GM12878 (cell line): ENCODE measurements at regions not wholly inside any gene's neighbourhood (a gene's known extent, or its start where the extent isn't known, plus 50 kb on each side); places are given as distances from the start of the nearest gene placed in this dataset.

Experiments
- ATAC-seq: fragments of 200-7000 bp; cut with Tn5 transposase; 3 replicates; pipeline ENCODE4 v1.9.1; 2020; ENCODE audit warnings: mild to moderate bottlenecking, moderate library complexity
- BruUV-seq: library from RNA; stranded (reverse); fragments of 400-500 nt; replicated peaks from 2 replicates; lab custom pipeline; 2021; lab: Mats Ljungman, UMichigan
- CTCF ChIA-PET: fragments of 300-600 bp; sonication (Branson Sonifier 250); formaldehyde crosslinking; extraction: SDS; loops from one replicate; lab custom pipeline; 2021; ENCODE audit warnings: inconsistent platforms; lab: Yijun Ruan, JAX
- POLR2A ChIA-PET: fragments of 350-600 bp; formaldehyde crosslinking; extraction: SDS; loops from one replicate; lab custom pipeline; 2021; ENCODE audit warnings: inconsistent platforms; lab: Charles Lee
- RAD21 ChIA-PET: fragments of 300-600 bp; sonication (Branson Sonifier 250); formaldehyde crosslinking; loops from one replicate; lab custom pipeline; 2023; ENCODE audit warnings: antibody characterized with exemption; ENCODE audit not compliant: unreplicated experiment; lab: Charles Lee
- SMC1A ChIA-PET: fragments of 300-600 bp; sonication (Branson Sonifier 250); formaldehyde crosslinking; loops from one replicate; lab custom pipeline; 2023; ENCODE audit not compliant: unreplicated experiment, uncharacterized antibody; lab: Charles Lee
- DNase-seq: peaks from one replicate; pipeline ENCODE4 v3.0.0-alpha.2; 2011; ENCODE audit warnings: low read depth, low spot score
- FAIRE-seq: peaks from 3 replicates; lab custom pipeline; 2011; peaks lifted over from hg19 to GRCh38; lab: Jason Lieb, UNC
- H2AFZ ChIP-seq: 2 replicates; pipeline ENCODE4 v1.6.0; 2011; ENCODE audit warnings: low read depth, low read length, control low read depth; ENCODE audit not compliant: control insufficient read depth
- H3K27ac ChIP-seq: 2 replicates; pipeline ENCODE4 v1.5.1; 2011; ENCODE audit warnings: control low read depth; ENCODE audit not compliant: control insufficient read depth, insufficient read depth
- H3K27me3 ChIP-seq, 2 experiments: replicated peaks in 1 of 2; 2 replicates each; pipeline versions ENCODE4 v1.6.0 to v1.6.1; 2011; ENCODE audit warnings: low read length in 1 of 2; ENCODE audit not compliant: control insufficient read depth in 2 of 2, insufficient read depth in 2 of 2
- H3K36me3 ChIP-seq, 2 experiments: 2 replicates each; pipeline ENCODE4 v1.5.1; 2011; ENCODE audit warnings: low read length in 1 of 2; ENCODE audit not compliant: control insufficient read depth in 2 of 2, insufficient read depth in 2 of 2
- H3K4me1 ChIP-seq: 2 replicates; pipeline ENCODE4 v1.6.1; 2011; ENCODE audit warnings: mild to moderate bottlenecking, low read length, moderate library complexity, mixed read lengths; ENCODE audit not compliant: control insufficient read depth, insufficient read depth
- H3K4me2 ChIP-seq: 2 replicates; pipeline ENCODE4 v1.6.0; 2011; ENCODE audit warnings: control low read depth; ENCODE audit not compliant: control insufficient read depth, insufficient read depth
- H3K4me3 ChIP-seq: fragments of 200-600 bp; sonication (generic); 2 replicates; pipeline ENCODE4 v1.5.1; 2016
- H3K79me2 ChIP-seq: 2 replicates; pipeline ENCODE4 v1.6.0; 2011; ENCODE audit warnings: low read length; ENCODE audit not compliant: control insufficient read depth, insufficient read depth
- H3K9ac ChIP-seq: 2 replicates; pipeline ENCODE4 v1.8.0; 2011; ENCODE audit warnings: low read length, control low read depth, mixed read lengths; ENCODE audit not compliant: control insufficient read depth, insufficient read depth
- H3K9me3 ChIP-seq: replicated peaks from 3 replicates; pipeline ENCODE4 v1.5.1; 2011; ENCODE audit warnings: mild to moderate bottlenecking, low read length; ENCODE audit not compliant: control insufficient read depth, insufficient read depth
- H4K20me1 ChIP-seq: 2 replicates; pipeline ENCODE4 v1.6.0; 2011; ENCODE audit not compliant: control insufficient read depth, insufficient read depth
- CBFB ChIP-seq: IDR thresholded peaks from 2 replicates; pipeline ENCODE4 v1.6.1; 2016; ENCODE audit warnings: antibody characterized with exemption, low read depth
- CBX3 ChIP-seq: fragments of 200-600 bp; sonication (generic); IDR thresholded peaks from 2 replicates; pipeline ENCODE4 v1.6.1; 2016; ENCODE audit warnings: low read depth, borderline replicate concordance
- CHD4 ChIP-seq: fragments of 200-600 bp; sonication (generic); IDR thresholded peaks from 2 replicates; pipeline ENCODE4 v1.6.1; 2016; ENCODE audit warnings: mild to moderate bottlenecking
- CREM ChIP-seq: IDR thresholded peaks from 2 replicates; pipeline ENCODE4 v1.6.1; 2014; ENCODE audit warnings: antibody characterized with exemption, low read depth
- FOS ChIP-seq: IDR thresholded peaks from 3 replicates; pipeline ENCODE4 v1.6.1; 2011; ENCODE audit warnings: borderline replicate concordance; ENCODE audit not compliant: insufficient read length; ENCODE audit errors: extremely low read depth
- JUNB ChIP-seq: IDR thresholded peaks from 2 replicates; pipeline ENCODE4 v1.6.1; 2016; ENCODE audit warnings: antibody characterized with exemption, mild to moderate bottlenecking
- MTA3 ChIP-seq: IDR thresholded peaks from 2 replicates; pipeline ENCODE4 v1.6.1; 2012; ENCODE audit warnings: low read length, inconsistent platforms, borderline replicate concordance
- MXI1 ChIP-seq: fragments of 150-350 bp; IDR thresholded peaks from 2 replicates; pipeline ENCODE4 v1.6.1; 2011; ENCODE audit warnings: low read depth, mild to moderate bottlenecking, inconsistent platforms, low read length, improper control_type of control experiment
- PML ChIP-seq: IDR thresholded peaks from 2 replicates; pipeline ENCODE4 v1.6.1; 2012; ENCODE audit warnings: low read length, inconsistent platforms
- RB1 ChIP-seq: fragments of 450-650 bp; formaldehyde crosslinking; IDR thresholded peaks from 2 replicates; pipeline ENCODE4 v1.6.1; 2017; ENCODE audit warnings: mild to moderate bottlenecking, borderline replicate concordance
- SMC3 ChIP-seq: IDR thresholded peaks from 2 replicates; pipeline ENCODE4 v1.6.1; 2011; ENCODE audit warnings: low read length, improper control_type of control experiment, borderline replicate concordance
- SREBF1 ChIP-seq: IDR thresholded peaks from 2 replicates; pipeline ENCODE4 v1.6.1; 2012; ENCODE audit warnings: mild to moderate bottlenecking, low read length
- TAF1 ChIP-seq: IDR thresholded peaks from 2 replicates; pipeline ENCODE4 v1.6.1; 2011; ENCODE audit warnings: mild to moderate bottlenecking, low read depth, low read length, borderline replicate concordance
- TCF7 ChIP-seq: IDR thresholded peaks from 2 replicates; pipeline ENCODE4 v1.6.1; 2014; ENCODE audit warnings: antibody characterized with exemption, borderline replicate concordance
- USF1 ChIP-seq: IDR thresholded peaks from 2 replicates; pipeline ENCODE4 v1.6.1; 2011; ENCODE audit warnings: borderline replicate concordance, low read depth, mild to moderate bottlenecking, moderate library complexity, mixed read lengths, low read length; ENCODE audit not compliant: insufficient read depth; ENCODE audit errors: extremely low read length
- ZNF687 ChIP-seq: fragments of 450-650 bp; IDR thresholded peaks from 2 replicates; pipeline ENCODE4 v1.6.1; 2017; ENCODE audit warnings: mild to moderate bottlenecking, moderate library complexity
- WGBS: methylation state at CpG from one replicate; pipeline ENCODE4 v1.1.6; 2016; ENCODE audit warnings: low lambda C conversion rate; ENCODE audit not compliant: insufficient replicate concordance, insufficient coverage; ENCODE audit errors: missing lambda C conversion rate; 5-methylcytosine and 5-hydroxymethylcytosine counted together
- in situ Hi-C: fragments of 300-500 bp; cut with MboI; formaldehyde crosslinking; loops from 9 replicates; pipeline ENCODE4 v1.14.3; 2018; ENCODE audit warnings: mixed read lengths
- intact Hi-C: fragments of 100-400 bp; cut with micrococcal nuclease; formaldehyde crosslinking; loops from one replicate; pipeline ENCODE4 v1.14.2; 2022; ENCODE audit not compliant: unreplicated experiment

- DNase-seq: no peak
- Histone ChIP-seq H3K4me2 (no peak overlapping the region), H2AFZ (no peak overlapping the region), H3K27ac (no peak overlapping the region), H3K4me1 (no peaks in the 10 kb centered on the region), H3K9ac (no peak overlapping the region), H3K36me3 (no peaks in the 10 kb centered on the region), H3K9me3 (no peaks in the 10 kb centered on the region), H3K79me2 (no peaks in the 10 kb centered on the region), H3K27me3 (no peaks in the 10 kb centered on the region), H3K4me3 (no peak overlapping the region), H4K20me1 (no peaks in the 10 kb centered on the region)
- 0% methylated on average over 1 of the region's 1 CpG for WGBS
- in situ Hi-C loops (no loop called here), intact Hi-C loops (no loop called here)
- CTCF ChIA-PET: no interaction called here
- POLR2A ChIA-PET: no interaction called here
- ATAC-seq: no peak
- RAD21 ChIA-PET: no interaction called here
- SMC1A ChIA-PET: no interaction called here
- TF ChIP-seq JUNB (no peak), CBX3 (no peak), CREM (no peak), SMC3 (no peak), USF1 (no peak), PML (no peak), TCF7 (no peak), MXI1 (no peak)
- no peak for FAIRE-seq
- BruUV-seq: no TSS peak
Observed at GRCh38 chr20:39464238-39464637, 502.1 kb downstream of the DHX35 start.

GRCh38 chr20:39462416-39462945 is 500.3 kb downstream of the DHX35 start:
- no peak overlapping the region for H2AFZ ChIP-seq
- H3K4me2 ChIP-seq: no peak overlapping the region
- no TSS peak for BruUV-seq
- CTCF ChIA-PET: interaction anchor here (0.7 kb wide), 1 partner anchor 412 kb away, joined by 3 read pairs; no protein-coding TSS in a partner anchor
- no peak overlapping the region for H3K27ac ChIP-seq
- H3K4me3 ChIP-seq: no peak overlapping the region
- H3K36me3 ChIP-seq: no peaks in the 10 kb centered on the region
- no peaks in the 10 kb centered on the region for H3K79me2 ChIP-seq
- intact Hi-C loops: no loop called here
- no peaks in the 10 kb centered on the region for H3K27me3 ChIP-seq
- no peak overlapping the region for H3K9ac ChIP-seq
- DNase-seq (no peak), FAIRE-seq (no peak), ATAC-seq (no peak)
- RAD21 ChIA-PET: no interaction called here
- SMC1A ChIA-PET: no interaction called here
- in situ Hi-C loops: no loop called here
- no peaks in the 10 kb centered on the region for H3K9me3 ChIP-seq
- H3K4me1 ChIP-seq: no peaks in the 10 kb centered on the region
- POLR2A ChIA-PET: no interaction called here
- WGBS: 0% methylated on average over 5 of the region's 5 CpGs
- no peaks in the 10 kb centered on the region for H4K20me1 ChIP-seq
- no peak for TF ChIP-seq TAF1
- no peak for TF ChIP-seq CHD4
- TF ChIP-seq FOS: no peak
- no peak for TF ChIP-seq ZNF687
- no peak for TF ChIP-seq SREBF1
- TF ChIP-seq CBFB: no peak
- TF ChIP-seq MTA3: no peak
- no peak for TF ChIP-seq RB1
